Effector CD4-positive, alpha-beta T cell (primary cell): ENCODE measurements at regions not wholly inside any gene's neighbourhood (a gene's known extent, or its start where the extent isn't known, plus 50 kb on each side); places are given as distances from the start of the nearest gene placed in this dataset.
A peak's percentile ranks its signal among the peaks of the same experiment; 100 is the strongest.
"Not testable (repeated sequence)": the region's sequence is repeated elsewhere in the genome, so short reads cannot be mapped to it uniquely, and the experiment has no call there.

ENCODE experiments used
- DNase-seq: peaks from one replicate; pipeline ENCODE4 v3.0.0-alpha.2; 2020

GRCh38 chr10:37067576-37067975 lies 57.8 kb upstream of the ANKRD30A start:
- no peak for DNase-seq

GRCh38 chr10:37062296-37062695 lies 63.1 kb upstream of the ANKRD30A start:
- DNase-seq: not testable (repeated sequence)

GRCh38 chr10:37057261-37057660 lies 68.1 kb upstream of the ANKRD30A start:
- DNase-seq: no peak

DNA sequence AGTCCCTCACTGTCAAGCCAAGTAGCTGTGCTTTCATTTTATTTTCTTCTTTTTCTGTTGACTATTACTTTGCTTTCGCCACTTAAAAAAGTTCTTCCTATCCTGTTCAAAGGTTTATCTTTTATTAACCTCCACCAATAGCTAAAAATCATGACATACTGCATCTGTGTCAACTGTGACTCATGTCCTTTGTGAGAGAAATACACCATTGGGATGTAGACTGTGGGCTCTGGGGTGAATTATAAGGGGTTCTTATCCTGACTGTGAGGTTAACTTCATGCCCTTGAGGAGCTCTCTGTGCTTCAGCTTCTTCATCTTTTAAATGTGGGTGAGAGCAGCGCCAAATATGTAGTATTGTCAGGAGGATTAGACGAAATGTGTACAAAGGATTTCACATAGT lies 71.9 kb upstream of the ANKRD30A start:
- no peak for DNase-seq

DNA sequence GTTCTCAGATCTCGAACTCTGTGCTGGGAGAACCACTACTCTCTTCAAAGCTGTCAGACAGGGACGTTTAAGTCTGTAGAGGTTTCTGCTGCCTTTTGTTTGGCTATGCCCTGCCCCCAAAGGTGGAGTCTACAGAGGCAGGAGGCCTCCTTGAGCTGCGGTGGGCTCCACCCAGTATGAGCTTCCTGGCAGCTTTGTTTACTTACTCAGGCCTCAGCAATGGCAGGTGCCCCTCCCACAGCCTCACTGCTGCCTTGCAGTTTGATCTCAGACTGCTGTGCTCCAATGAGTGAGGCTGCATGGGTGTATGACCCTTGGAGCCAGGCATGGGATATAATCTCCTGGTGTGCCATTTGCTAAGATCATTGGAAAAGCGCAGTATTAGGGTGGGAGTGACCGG lies 75.4 kb upstream of the ANKRD30A start:
- DNase-seq: not testable (repeated sequence)

GRCh38 chr10:37044319-37044718 lies 81.1 kb upstream of the ANKRD30A start:
- DNase-seq: not testable (repeated sequence)

DNA sequence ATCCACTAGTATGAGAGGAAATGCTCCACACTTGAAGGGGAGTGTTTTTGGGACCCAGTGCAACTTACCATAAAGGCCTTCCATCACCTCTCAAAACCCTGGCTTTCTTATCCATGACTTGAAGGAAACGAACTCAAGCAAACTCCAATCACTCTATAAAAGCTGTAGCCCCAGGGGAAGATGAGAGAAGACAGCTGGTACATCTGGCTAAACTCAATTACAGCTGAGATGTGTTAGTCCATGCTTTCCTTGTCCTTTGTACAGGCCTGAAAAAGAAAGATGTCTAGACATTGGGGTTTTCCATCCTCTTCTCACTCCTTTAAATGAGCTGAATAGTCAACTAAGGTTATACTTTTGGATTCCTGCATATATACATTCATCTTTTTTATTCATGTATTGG lies 89.5 kb upstream of the ANKRD30A start:
- no peak for DNase-seq

GRCh38 chr10:37015498-37015897 lies 109.9 kb upstream of the ANKRD30A start:
- DNase-seq: no peak

GRCh38 chr10:37010741-37011140 lies 114.7 kb upstream of the ANKRD30A start:
- no peak for DNase-seq

DNA sequence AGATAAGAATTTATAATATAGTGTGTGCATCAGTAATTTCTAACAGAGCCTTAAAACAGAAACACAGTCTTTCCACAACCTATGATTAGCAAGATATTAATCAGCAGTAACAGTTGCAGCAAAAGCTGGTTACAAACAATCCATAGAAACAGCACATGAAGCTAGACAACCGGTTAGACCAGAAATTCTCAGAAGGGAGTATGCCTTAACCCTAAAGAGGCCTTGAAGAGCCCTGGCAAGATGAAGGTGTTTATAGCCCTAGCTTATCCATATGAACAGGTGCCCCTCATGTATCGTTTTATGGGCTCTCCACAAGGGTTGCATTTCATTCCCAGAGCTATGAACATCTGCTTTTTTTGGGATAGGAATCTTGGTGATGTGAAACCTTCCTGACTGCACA lies 117.1 kb upstream of the ANKRD30A start:
- not testable (repeated sequence) for DNase-seq

DNA sequence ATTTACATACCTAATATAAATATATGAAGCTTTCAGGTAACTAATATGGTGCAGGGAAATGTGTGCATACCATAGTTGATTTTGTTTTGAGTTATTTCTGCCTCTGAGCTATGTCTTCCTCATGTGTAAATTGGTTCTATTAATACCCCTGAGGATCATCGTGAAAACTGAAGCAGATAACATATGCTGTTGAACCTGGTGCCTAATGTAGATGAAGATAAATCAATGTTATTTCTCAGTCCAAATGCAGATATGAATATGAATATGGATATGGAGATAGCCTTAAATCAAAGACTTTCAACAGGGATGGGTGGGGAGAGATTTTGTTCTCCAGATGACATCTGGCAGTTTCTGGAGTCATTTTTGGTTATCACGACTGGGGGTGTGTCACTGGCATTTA lies 122.3 kb upstream of the ANKRD30A start:
- DNase-seq: no peak

- not testable (repeated sequence) for DNase-seq
Observed at GRCh38 chr10:36995806-36996205, 129.6 kb upstream of the ANKRD30A start.

GRCh38 chr10:36994886-36995285 lies 130.5 kb upstream of the ANKRD30A start:
- DNase-seq: no peak

DNA sequence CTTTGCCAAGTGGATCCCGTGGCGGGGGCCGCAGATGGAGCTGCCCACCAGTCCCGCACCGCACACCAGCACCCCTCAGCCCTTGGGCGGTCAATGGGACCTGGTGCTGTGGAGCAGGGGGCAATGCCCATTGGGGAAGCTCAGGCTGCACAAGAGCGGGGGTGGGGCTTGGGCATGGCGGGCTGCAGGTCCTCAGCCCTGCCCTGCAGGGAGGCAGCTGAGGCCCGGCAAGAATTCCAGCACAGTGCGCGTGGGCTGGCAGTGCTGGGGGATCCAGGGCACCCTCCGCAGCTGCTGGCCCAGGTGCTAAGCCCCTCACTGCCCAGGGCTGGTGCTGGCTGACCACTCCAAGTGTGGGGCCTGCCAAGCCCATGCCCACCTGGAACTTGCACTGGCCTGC lies 136.2 kb upstream of the ANKRD30A start:
- no peak for DNase-seq

DNA sequence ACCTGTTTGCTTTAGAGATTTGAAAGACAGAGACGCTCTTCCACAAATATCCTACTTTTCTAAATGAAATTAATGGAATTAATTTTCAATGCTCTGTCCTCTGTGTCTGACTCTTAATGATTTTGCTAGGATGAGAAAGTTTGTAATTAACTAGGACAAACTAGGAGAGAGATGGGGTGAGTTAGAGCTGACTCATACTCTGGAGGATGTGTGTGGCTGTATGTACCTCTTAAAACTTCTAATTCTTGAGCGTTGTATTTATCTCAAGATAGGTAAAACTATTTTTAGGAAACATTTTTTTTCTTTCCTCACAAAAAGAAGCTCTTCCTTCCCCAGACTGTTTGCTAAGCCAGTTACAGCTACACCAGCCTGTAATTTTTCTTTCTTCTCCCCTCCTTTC lies 178.8 kb upstream of the ANKRD30A start:
- DNase-seq: no peak

DNA sequence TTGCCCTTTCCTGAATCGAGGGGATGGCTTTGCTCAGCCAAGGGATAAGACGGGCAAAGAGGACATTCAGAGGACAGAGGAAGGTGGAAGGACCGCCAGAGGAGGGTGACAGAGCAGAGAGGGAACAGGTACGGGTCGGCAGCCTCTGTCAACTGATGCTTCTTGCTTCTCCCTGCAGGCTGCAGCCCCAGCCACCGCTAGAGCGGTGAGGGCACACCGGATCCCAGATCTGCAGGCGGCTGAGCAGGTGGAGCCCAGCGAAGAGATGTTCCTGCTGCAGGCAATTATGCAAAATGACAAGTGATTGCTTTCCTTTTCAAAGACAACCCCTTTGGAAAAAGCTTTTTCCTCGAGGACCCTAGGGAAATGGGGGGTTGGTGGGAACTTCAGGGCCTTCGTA lies 181.9 kb upstream of the ANKRD30A start:
- no peak for DNase-seq

DNA sequence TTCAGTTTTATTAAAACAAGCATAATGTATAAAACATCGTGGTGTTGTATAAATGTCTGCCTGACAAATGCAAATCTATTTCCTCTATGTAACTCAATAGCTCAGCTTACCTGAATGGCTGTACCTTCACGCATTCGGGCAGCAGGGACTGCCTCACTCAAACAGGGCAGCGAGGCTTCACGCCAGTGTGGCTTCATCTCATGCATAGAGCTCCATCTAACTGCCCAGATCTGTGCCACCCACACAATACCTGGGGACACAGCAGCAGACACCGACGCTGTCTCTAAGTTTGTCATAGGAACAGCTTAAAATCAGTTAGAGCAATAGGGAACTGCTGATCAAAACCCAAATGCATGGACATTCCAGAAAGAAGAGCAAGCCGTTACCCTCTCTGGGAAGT lies 182.8 kb upstream of the ANKRD30A start:
- DNase-seq: no peak

GRCh38 chr10:36903040-36903439 lies 222.4 kb upstream of the ANKRD30A start:
- DNase-seq: no peak

GRCh38 chr10:36899652-36900051 lies 225.7 kb upstream of the ANKRD30A start:
- DNase-seq: no peak

DNA sequence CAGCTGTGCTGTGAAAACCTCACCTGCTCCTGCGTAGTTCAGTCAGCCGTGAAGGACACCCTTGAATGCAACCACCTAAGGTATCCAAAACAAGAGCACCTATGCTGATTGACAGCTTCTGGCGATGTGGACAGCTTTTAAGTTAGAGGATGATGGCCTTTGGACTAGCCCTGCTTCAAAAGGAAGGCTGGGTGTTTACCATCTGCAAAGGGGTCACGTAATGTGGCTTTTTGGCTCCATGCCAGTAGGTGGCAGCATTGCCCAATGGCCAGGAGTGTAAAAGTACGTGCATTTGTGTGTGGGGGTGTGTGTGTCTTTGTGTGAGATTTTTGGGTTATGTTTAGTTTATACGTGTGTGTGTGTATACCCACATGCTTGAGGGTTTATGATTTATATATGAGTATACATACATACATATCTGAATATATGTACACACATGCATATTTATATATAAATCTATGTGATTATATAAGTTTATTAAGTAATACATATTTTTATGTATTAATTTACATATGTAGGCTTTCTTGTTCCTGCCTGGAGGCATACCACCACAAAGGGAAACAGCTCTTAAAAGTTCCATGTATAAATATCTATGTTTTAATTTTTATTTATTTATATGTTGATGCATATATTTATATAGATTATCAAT lies 236.3 kb upstream of the ANKRD30A start:
- peak; percentile 10 for DNase-seq

DNA sequence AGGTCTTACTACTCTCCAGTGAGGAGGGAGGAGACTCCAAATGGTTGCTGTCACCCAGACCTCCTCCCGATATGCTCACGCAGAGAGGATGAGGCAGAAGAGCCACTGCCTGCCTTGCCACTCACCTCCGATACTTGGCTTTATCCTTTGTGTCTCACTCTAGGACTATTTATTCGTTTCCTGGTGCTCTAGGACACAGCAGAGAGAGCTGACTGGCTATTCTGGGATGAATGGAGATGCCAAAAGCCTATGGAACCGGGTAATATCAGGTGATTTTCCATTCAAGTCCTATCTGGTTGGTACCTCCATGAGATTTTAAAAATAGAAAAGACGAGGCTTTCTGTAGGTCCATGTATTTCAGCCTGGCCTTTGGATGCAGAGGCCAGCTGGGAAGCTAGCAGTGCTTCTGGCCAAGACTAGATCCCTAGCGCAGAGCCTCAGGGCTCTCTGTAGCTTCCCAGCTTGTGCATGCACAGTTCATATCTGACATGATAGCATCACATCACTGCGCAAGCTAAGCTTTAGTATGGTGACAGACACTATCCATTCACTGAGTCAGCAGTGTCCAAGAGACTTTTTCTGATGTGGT lies 239.0 kb upstream of the ANKRD30A start:
- no peak for DNase-seq

- DNase-seq: no peak
Observed at GRCh38 chr10:36885746-36886145, 239.7 kb upstream of the ANKRD30A start.

- no peak for DNase-seq
Observed at GRCh38 chr10:36882781-36883180, 242.6 kb upstream of the ANKRD30A start.

- DNase-seq: no peak
Observed at GRCh38 chr10:36880898-36881297, 244.5 kb upstream of the ANKRD30A start.
